Mesendoderm (in vitro differentiated cells): ENCODE measurements at regions not wholly inside any gene's neighbourhood (a gene's known extent, or its start where the extent isn't known, plus 50 kb on each side); places are given as distances from the start of the nearest gene placed in this dataset.

Experiments used
- DNase-seq: peaks from one replicate; pipeline ENCODE4 v3.0.0; 2013
- H2AK5ac ChIP-seq: 2 replicates; pipeline ENCODE4 v1.6.1; 2013; ENCODE audit warnings: low read length, inconsistent platforms
- H2BK120ac ChIP-seq: 2 replicates; pipeline ENCODE4 v1.6.1; 2013; ENCODE audit warnings: low read depth, mild to moderate bottlenecking, low read length, moderate library complexity, mixed read lengths
- H2BK15ac ChIP-seq: replicated peaks from 2 replicates; pipeline ENCODE4 v1.6.1; 2013; ENCODE audit warnings: low read depth, mild to moderate bottlenecking, moderate library complexity
- H2BK5ac ChIP-seq: 2 replicates; pipeline ENCODE4 v1.6.1; 2013; ENCODE audit warnings: low read length, inconsistent platforms
- H3K18ac ChIP-seq: 2 replicates; pipeline ENCODE4 v1.6.1; 2013; ENCODE audit warnings: mild to moderate bottlenecking, low read length, mixed read lengths
- H3K23ac ChIP-seq: one replicate; pipeline ENCODE4 v1.6.1; 2013; ENCODE audit warnings: low read length
- H3K27ac ChIP-seq: 2 replicates; pipeline ENCODE4 v1.5.1; 2013; ENCODE audit warnings: low read depth, mild to moderate bottlenecking, inconsistent platforms, low read length, moderate library complexity
- H3K27me3 ChIP-seq: 2 replicates; pipeline ENCODE4 v1.6.1; 2013; ENCODE audit warnings: low read length, control low read depth, mild to moderate bottlenecking, inconsistent platforms; ENCODE audit not compliant: insufficient read depth, poor library complexity
- H3K36me3 ChIP-seq: 2 replicates; pipeline ENCODE4 v1.6.1; 2013; ENCODE audit warnings: low read length, inconsistent platforms; ENCODE audit not compliant: control insufficient read depth, insufficient read depth
- H3K4ac ChIP-seq: one replicate; pipeline ENCODE4 v1.6.1; 2013; ENCODE audit warnings: low read depth, mild to moderate bottlenecking, low read length, moderate library complexity
- H3K4me1 ChIP-seq: 2 replicates; pipeline ENCODE4 v1.6.1; 2013; ENCODE audit warnings: low read depth, low read length, inconsistent platforms; ENCODE audit not compliant: control insufficient read depth
- H3K4me2 ChIP-seq: 2 replicates; pipeline ENCODE4 v1.6.1; 2013; ENCODE audit warnings: low read length
- H3K4me3 ChIP-seq: 2 replicates; pipeline ENCODE4 v1.5.1; 2013; ENCODE audit warnings: mild to moderate bottlenecking, low read length
- H3K56ac ChIP-seq: one replicate; pipeline ENCODE4 v1.6.1; 2013; ENCODE audit warnings: low read length
- H3K79me1 ChIP-seq: 2 replicates; pipeline ENCODE4 v1.6.1; 2013; ENCODE audit warnings: low read length, inconsistent platforms
- H3K79me2 ChIP-seq: 2 replicates; pipeline ENCODE4 v1.6.1; 2013; ENCODE audit warnings: mild to moderate bottlenecking, low read length; ENCODE audit not compliant: control insufficient read depth, insufficient read depth
- H3K9ac ChIP-seq: 2 replicates; pipeline ENCODE4 v1.6.1; 2013; ENCODE audit warnings: low read length, inconsistent platforms
- H4K5ac ChIP-seq: one replicate; pipeline ENCODE4 v1.6.1; 2013; ENCODE audit warnings: low read length
- H4K8ac ChIP-seq: one replicate; pipeline ENCODE4 v1.6.1; 2013; ENCODE audit warnings: low read depth, mild to moderate bottlenecking, control low read depth, low read length, moderate library complexity
- WGBS: extraction: QIAGEN DNeasy Blood & Tissue Kit; methylation state at CpG from one replicate; pipeline ENCODE4 v1.1.7; 2013; ENCODE audit warnings: low lambda C conversion rate, missing lambda C conversion rate; ENCODE audit not compliant: insufficient coverage; ENCODE audit errors: extremely low coverage; 5-methylcytosine and 5-hydroxymethylcytosine counted together

DNA sequence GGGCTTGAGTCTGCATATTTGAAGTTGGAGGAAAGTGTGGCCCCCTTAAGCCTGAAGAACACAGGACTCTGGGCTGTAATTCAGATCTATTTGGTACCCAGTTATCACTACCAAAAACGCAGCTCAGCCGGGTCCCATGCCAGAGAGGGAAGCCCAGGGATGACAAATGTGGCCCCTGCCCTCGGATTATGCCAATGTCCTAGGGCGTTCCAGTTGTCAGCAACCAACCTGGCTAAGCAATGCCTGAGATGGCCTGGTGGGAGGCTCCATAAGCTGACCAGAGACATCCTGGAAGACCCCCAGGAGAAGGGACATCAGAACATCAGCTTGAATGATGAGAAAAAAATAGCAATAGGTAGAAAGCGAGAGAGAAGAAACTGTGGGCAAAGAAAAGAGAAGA, 79.6 kb upstream of the UQCRFS1 start:
- no peak overlapping the region for H3K27ac ChIP-seq
- no peaks in the 10 kb centered on the region for H3K36me3 ChIP-seq
- H3K9ac ChIP-seq = no peak overlapping the region
- H3K4me2 ChIP-seq = no peak overlapping the region
- no peaks in the 10 kb centered on the region for H3K79me1 ChIP-seq
- H2BK5ac ChIP-seq = no peak overlapping the region
- no peak overlapping the region for H3K4ac ChIP-seq
- no peak overlapping the region for H2BK15ac ChIP-seq
- no peak for DNase-seq
- H2AK5ac ChIP-seq = no peak overlapping the region
- H4K5ac ChIP-seq = no peak overlapping the region
- no peaks in the 10 kb centered on the region for H3K4me1 ChIP-seq
- no peak overlapping the region for H2BK120ac ChIP-seq
- no peak overlapping the region for H3K56ac ChIP-seq
- no peaks in the 10 kb centered on the region for H3K27me3 ChIP-seq
- H3K4me3 ChIP-seq = no peak overlapping the region
- no peak overlapping the region for H3K23ac ChIP-seq
- no peaks in the 10 kb centered on the region for H3K79me2 ChIP-seq
- no CpG with 5 or more reads among the region's 5 CpGs for WGBS
- H4K8ac ChIP-seq = no peak overlapping the region
- no peak overlapping the region for H3K18ac ChIP-seq

DNA sequence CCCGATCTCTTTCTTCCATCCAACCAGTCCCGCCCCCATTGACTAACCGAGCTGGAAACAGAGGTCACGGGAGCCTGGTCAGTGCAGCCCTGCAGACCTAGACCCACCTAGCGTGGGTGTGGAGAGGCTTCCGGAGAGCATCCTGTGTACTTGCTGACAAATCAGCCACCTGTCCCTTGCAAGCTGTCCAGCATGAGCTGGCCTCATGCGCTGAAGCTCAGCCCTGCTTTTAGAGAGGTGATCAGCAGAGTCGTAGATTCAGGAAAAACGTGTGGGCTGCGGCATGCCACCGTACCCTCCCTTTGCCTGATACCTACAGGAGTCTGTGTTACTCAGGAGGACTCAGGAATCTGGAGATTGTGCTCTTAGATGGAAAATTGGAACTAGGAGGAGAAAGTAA, 80.3 kb upstream of the UQCRFS1 start:
- H3K18ac ChIP-seq = no peak overlapping the region

DNA sequence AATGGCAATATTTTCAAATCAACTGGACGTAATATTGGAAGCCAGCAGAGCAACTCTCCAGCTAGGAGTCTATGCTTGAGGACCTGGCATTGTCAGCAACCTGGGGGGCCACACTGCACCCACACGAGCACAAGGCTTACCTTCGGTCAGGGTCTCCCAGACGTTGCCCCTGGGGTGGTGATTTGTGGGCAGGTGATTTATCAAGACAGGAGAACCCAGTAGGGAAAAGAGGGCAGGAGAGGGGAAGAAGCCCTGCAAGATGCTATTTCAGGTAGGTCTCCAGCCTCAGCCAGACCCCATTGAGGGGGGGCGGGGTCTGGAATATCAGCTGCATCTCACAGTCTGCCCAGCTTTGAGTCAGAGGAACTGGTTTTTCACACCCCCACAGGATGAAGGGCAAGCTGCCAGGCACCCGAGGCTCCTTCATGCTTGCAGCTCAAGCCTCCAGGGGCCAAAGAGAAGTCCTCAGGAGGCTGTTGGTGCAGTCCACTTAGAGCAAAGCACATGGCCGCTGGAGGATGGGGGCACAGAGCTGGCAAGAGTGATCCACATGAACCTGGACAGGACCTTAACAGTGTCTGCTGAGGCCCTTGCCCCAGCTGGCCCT, 80.9 kb upstream of the UQCRFS1 start:
- Histone ChIP-seq H3K18ac (no peak overlapping the region), H3K56ac (no peak overlapping the region), H2AK5ac (no peak overlapping the region), H3K9ac (no peak overlapping the region), H2BK120ac (no peak overlapping the region), H2BK15ac (no peak overlapping the region), H3K79me1 (no peaks in the 10 kb centered on the region), H3K4me3 (no peak overlapping the region), H2BK5ac (no peak overlapping the region), H3K27ac (no peak overlapping the region), H4K5ac (no peak overlapping the region), H3K4me1 (no peaks in the 10 kb centered on the region), H4K8ac (no peak overlapping the region), H3K4me2 (no peak overlapping the region), H3K23ac (no peak overlapping the region), H3K79me2 (no peaks in the 10 kb centered on the region), H3K4ac (no peak overlapping the region), H3K27me3 (no peaks in the 10 kb centered on the region), H3K36me3 (no peaks in the 10 kb centered on the region)
- WGBS = no CpG with 5 or more reads among the region's 7 CpGs
- no peak for DNase-seq

More for the DNA sequence above, 80.3 kb upstream of the UQCRFS1 start:
- DNase-seq = no peak
- H3K9ac ChIP-seq = no peak overlapping the region
- no peak overlapping the region for H3K23ac ChIP-seq
- H4K8ac ChIP-seq = no peak overlapping the region
- no peak overlapping the region for H2BK120ac ChIP-seq
- no peaks in the 10 kb centered on the region for H3K79me1 ChIP-seq
- H2AK5ac ChIP-seq = no peak overlapping the region
- no peak overlapping the region for H3K4me3 ChIP-seq
- H4K5ac ChIP-seq = no peak overlapping the region
- no peak overlapping the region for H3K27ac ChIP-seq
- H3K4me1 ChIP-seq = no peaks in the 10 kb centered on the region
- H3K4me2 ChIP-seq = no peak overlapping the region
- H3K36me3 ChIP-seq = no peaks in the 10 kb centered on the region
- H2BK15ac ChIP-seq = no peak overlapping the region
- WGBS = no CpG with 5 or more reads among the region's 11 CpGs
- H3K27me3 ChIP-seq = no peaks in the 10 kb centered on the region
- no peak overlapping the region for H3K4ac ChIP-seq
- no peaks in the 10 kb centered on the region for H3K79me2 ChIP-seq
- H3K56ac ChIP-seq = no peak overlapping the region
- no peak overlapping the region for H2BK5ac ChIP-seq

DNA sequence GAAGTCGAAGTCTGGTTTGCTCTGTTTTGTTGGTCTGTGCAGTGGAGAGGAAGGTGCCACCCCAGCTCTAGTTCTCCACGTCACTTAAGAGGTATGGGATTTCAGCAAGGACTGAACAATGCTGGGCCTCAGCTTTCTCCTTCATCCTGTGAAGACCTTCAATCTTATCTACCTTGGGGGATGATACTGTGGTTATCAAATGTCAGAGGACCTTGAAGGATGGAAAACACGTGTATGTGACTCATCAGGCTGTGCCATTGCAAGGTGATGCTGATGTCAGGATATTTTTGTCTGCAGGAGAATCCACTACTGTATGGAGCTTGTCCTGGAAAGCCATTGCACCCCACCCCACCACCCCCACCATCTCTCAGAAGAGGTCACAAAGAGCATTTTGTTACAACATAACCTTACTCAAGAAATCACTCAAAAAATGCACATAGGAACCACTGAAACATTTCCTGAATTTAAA, 81.4 kb upstream of the UQCRFS1 start:
- no peak overlapping the region for H4K5ac ChIP-seq
- no peak overlapping the region for H2BK120ac ChIP-seq
- H3K4me1 ChIP-seq = no peaks in the 10 kb centered on the region
- H3K27me3 ChIP-seq = no peaks in the 10 kb centered on the region
- H3K27ac ChIP-seq = no peak overlapping the region
- no peak overlapping the region for H3K4me2 ChIP-seq
- DNase-seq = no peak
- no peak overlapping the region for H3K4ac ChIP-seq
- H3K36me3 ChIP-seq = no peaks in the 10 kb centered on the region
- no peaks in the 10 kb centered on the region for H3K79me1 ChIP-seq
- H3K4me3 ChIP-seq = no peak overlapping the region
- no peak overlapping the region for H3K9ac ChIP-seq
- no peak overlapping the region for H2BK5ac ChIP-seq
- H2BK15ac ChIP-seq = no peak overlapping the region
- H3K18ac ChIP-seq = no peak overlapping the region
- no CpG with 5 or more reads among the region's 3 CpGs for WGBS
- H4K8ac ChIP-seq = no peak overlapping the region
- no peak overlapping the region for H3K23ac ChIP-seq
- H3K79me2 ChIP-seq = no peaks in the 10 kb centered on the region
- H2AK5ac ChIP-seq = no peak overlapping the region
- no peak overlapping the region for H3K56ac ChIP-seq

- no CpG with 5 or more reads among the region's 2 CpGs for WGBS
- Histone ChIP-seq H2AK5ac (no peak overlapping the region), H3K36me3 (no peaks in the 10 kb centered on the region), H2BK120ac (no peak overlapping the region), H3K18ac (no peak overlapping the region), H4K5ac (peak overlapping the region; percentile 12), H2BK5ac (no peak overlapping the region), H3K9ac (no peak overlapping the region), H3K4me2 (no peak overlapping the region), H3K56ac (no peak overlapping the region), H3K79me2 (no peaks in the 10 kb centered on the region), H3K27me3 (no peaks in the 10 kb centered on the region), H3K23ac (no peak overlapping the region), H3K4me1 (no peaks in the 10 kb centered on the region), H4K8ac (no peak overlapping the region), H3K27ac (no peak overlapping the region), H3K4me3 (no peak overlapping the region), H3K79me1 (no peaks in the 10 kb centered on the region), H3K4ac (no peak overlapping the region), H2BK15ac (no peak overlapping the region)
- DNase-seq = no peak
These were observed 82.3 kb upstream of the UQCRFS1 start for GRCh38 chr19:29295285-29295684.

- no peak overlapping the region for H3K23ac ChIP-seq
- H3K79me2 ChIP-seq = no peaks in the 10 kb centered on the region
- H4K8ac ChIP-seq = no peak overlapping the region
- H3K4ac ChIP-seq = no peak overlapping the region
- H2BK15ac ChIP-seq = no peak overlapping the region
- no peaks in the 10 kb centered on the region for H3K27me3 ChIP-seq
- H3K36me3 ChIP-seq = no peaks in the 10 kb centered on the region
- no peak overlapping the region for H3K4me3 ChIP-seq
- H3K27ac ChIP-seq = no peak overlapping the region
- DNase-seq = no peak
- H3K79me1 ChIP-seq = no peaks in the 10 kb centered on the region
- no peak overlapping the region for H3K4me2 ChIP-seq
- H3K4me1 ChIP-seq = no peaks in the 10 kb centered on the region
- H4K5ac ChIP-seq = no peak overlapping the region
- no peak overlapping the region for H2BK5ac ChIP-seq
- H3K9ac ChIP-seq = no peak overlapping the region
- no peak overlapping the region for H2BK120ac ChIP-seq
- no peak overlapping the region for H3K18ac ChIP-seq
- no peak overlapping the region for H2AK5ac ChIP-seq
- no peak overlapping the region for H3K56ac ChIP-seq
- WGBS = no CpG with 5 or more reads among the region's 6 CpGs
These were observed 84.4 kb upstream of the UQCRFS1 start for GRCh38 chr19:29297381-29297780.
